Endothelial cell of umbilical vein (primary cell): ENCODE measurements at regions not wholly inside any gene's neighbourhood (a gene's known extent, or its start where the extent isn't known, plus 50 kb on each side); places are given as distances from the start of the nearest gene placed in this dataset.

ENCODE experiments used
- BruUV-seq: library from RNA; stranded (reverse); fragments of 400-500 nt; replicated peaks from 2 replicates; lab custom pipeline; 2021; lab: Mats Ljungman, UMichigan
- CTCF ChIA-PET: fragments of 300-600, 350-600 bp; sonication (Branson Sonifier 250); formaldehyde crosslinking; loops from one replicate; lab custom pipeline; 2021; ENCODE audit warnings: antibody characterized with exemption, inconsistent platforms; lab: Charles Lee
- POLR2A ChIA-PET: fragments of 300-600, 350-600 bp; sonication (Branson Sonifier 250); formaldehyde crosslinking; loops from one replicate; lab custom pipeline; 2021; ENCODE audit warnings: antibody characterized with exemption, inconsistent platforms; lab: Charles Lee
- DNase-seq: peaks from one replicate; pipeline ENCODE4 v3.0.0-alpha.2; 2011; ENCODE audit warnings: low read depth, low spot score
- FAIRE-seq: peaks from 2 replicates; lab custom pipeline; 2011; peaks lifted over from hg19 to GRCh38; lab: Jason Lieb, UNC
- H2AFZ ChIP-seq: 2 replicates; pipeline ENCODE4 v1.6.0; 2012; ENCODE audit warnings: low read depth, low read length, control low read depth, inconsistent platforms
- H3K27ac ChIP-seq: 2 replicates; pipeline ENCODE4 v1.5.1; 2011; ENCODE audit warnings: low read depth, mild to moderate bottlenecking, control low read depth, low read length, moderate library complexity; ENCODE audit not compliant: insufficient read depth
- H3K27me3 ChIP-seq, 2 experiments: 2 replicates each; pipeline versions ENCODE4 v1.6.0 to v1.6.1; 2011; ENCODE audit warnings: low read length in 2 of 2, mixed read lengths in 1 of 2; ENCODE audit not compliant: control insufficient read depth in 2 of 2, insufficient read depth in 2 of 2
- H3K36me3 ChIP-seq, 2 experiments: 2 replicates in 1 of 2; 3 replicates in 1 of 2; pipeline ENCODE4 v1.5.1; 2011; ENCODE audit warnings: low read length in 2 of 2, mild to moderate bottlenecking in 1 of 2, moderate library complexity in 1 of 2; ENCODE audit not compliant: control insufficient read depth in 2 of 2, insufficient read depth in 2 of 2; ENCODE audit errors: extremely low read depth in 1 of 2
- H3K4me1 ChIP-seq: 3 replicates; pipeline ENCODE4 v1.5.1; 2011; ENCODE audit warnings: mild to moderate bottlenecking, low read length; ENCODE audit not compliant: control insufficient read depth, insufficient read depth; ENCODE audit errors: extremely low read depth
- H3K4me2 ChIP-seq: 2 replicates; pipeline ENCODE4 v1.6.1; 2011; ENCODE audit warnings: low read length, control low read depth, mixed read lengths; ENCODE audit not compliant: insufficient read depth
- H3K4me3 ChIP-seq, 3 experiments: fragments of 200-600 bp in 1 of 3; sonication (generic), shearing (Covaris generic) in 1 of 3; replicated peaks in 1 of 3; 2 replicates each; pipeline ENCODE4 v1.5.1; 2011 to 2016; ENCODE audit warnings: control low read depth in 3 of 3, low read length in 3 of 3, mild to moderate bottlenecking in 2 of 3, inconsistent platforms in 1 of 3, low read depth in 1 of 3, moderate library complexity in 1 of 3; ENCODE audit not compliant: insufficient read depth in 1 of 3
- H3K79me2 ChIP-seq: 2 replicates; pipeline ENCODE4 v1.6.0; 2012; ENCODE audit warnings: low read length, inconsistent platforms; ENCODE audit not compliant: control insufficient read depth, insufficient read depth
- H3K9ac ChIP-seq: replicated peaks from 2 replicates; pipeline ENCODE3; 2011; ENCODE audit warnings: low read length, control low read depth; ENCODE audit not compliant: insufficient read depth; ENCODE audit errors: extremely low read depth
- H3K9me1 ChIP-seq: replicated peaks from 3 replicates; pipeline ENCODE4 v1.6.0; 2011; ENCODE audit warnings: mild to moderate bottlenecking, low read length; ENCODE audit not compliant: control insufficient read depth, insufficient read depth; ENCODE audit errors: extremely low read depth
- H3K9me3 ChIP-seq: replicated peaks from 2 replicates; pipeline ENCODE4 v1.5.1; 2012; ENCODE audit warnings: low read length, inconsistent platforms; ENCODE audit not compliant: control insufficient read depth, insufficient read depth
- H4K20me1 ChIP-seq: replicated peaks from 2 replicates; pipeline ENCODE3; 2011; ENCODE audit warnings: mild to moderate bottlenecking, low read length; ENCODE audit not compliant: control insufficient read depth, insufficient read depth; ENCODE audit errors: extremely low read depth
- EZH2 ChIP-seq: IDR thresholded peaks from 2 replicates; pipeline ENCODE4 v1.6.1; 2012; ENCODE audit warnings: borderline replicate concordance, low read depth, mild to moderate bottlenecking, moderate library complexity, low read length, inconsistent platforms; ENCODE audit not compliant: severe bottlenecking
- FOS ChIP-seq: IDR thresholded peaks from 2 replicates; pipeline ENCODE4 v1.6.1; 2011; ENCODE audit warnings: mild to moderate bottlenecking, low read length, moderate library complexity, borderline replicate concordance; ENCODE audit not compliant: insufficient read depth
- GATA2 ChIP-seq: IDR thresholded peaks from 2 replicates; pipeline ENCODE4 v1.7.0; 2011; ENCODE audit warnings: low read depth, mild to moderate bottlenecking, moderate library complexity, mixed read lengths, low read length; ENCODE audit not compliant: insufficient read length, insufficient read depth
- JUN ChIP-seq: IDR thresholded peaks from 2 replicates; pipeline ENCODE4 v1.6.1; 2011; ENCODE audit warnings: borderline replicate concordance, low read depth; ENCODE audit not compliant: insufficient read length, insufficient read depth
- MYC ChIP-seq: IDR thresholded peaks from one replicate; pipeline ENCODE4 v1.6.1; 2011; ENCODE audit warnings: mild to moderate bottlenecking, low read depth, low read length
- POLR2A ChIP-seq: IDR thresholded peaks from 2 replicates; pipeline ENCODE4 v1.6.1; 2012; ENCODE audit warnings: low read depth, mild to moderate bottlenecking, control low read depth, low read length
- POLR2AphosphoS5 ChIP-seq: IDR thresholded peaks from 2 replicates; pipeline ENCODE4 v1.6.1; 2012; ENCODE audit warnings: low read depth, mild to moderate bottlenecking, control low read depth, low read length, moderate library complexity; ENCODE audit not compliant: insufficient read depth
- dilution Hi-C: fragments of 300-500 bp; cut with MboI; formaldehyde crosslinking; loops from one replicate; pipeline ENCODE4 v1.15.0; 2019; ENCODE audit warnings: low sequenced_read_pairs; ENCODE audit not compliant: extremely low pct_ligation_motif_present
- intact Hi-C: fragments of 100-400 bp; cut with micrococcal nuclease; formaldehyde crosslinking; loops from one replicate; pipeline ENCODE4 v1.10.0; 2022
- TF ChIP-seq, protein P1 (sequence below), 2 donors: IDR thresholded peaks; 1 replicate in 1 of 2; 2 replicates in 1 of 2; pipeline ENCODE4 v1.5.1; 2011; ENCODE audit warnings: low read length in 2 of 2, mild to moderate bottlenecking in 2 of 2, moderate library complexity in 2 of 2, control low read depth in 1 of 2, inconsistent platforms in 1 of 2, low read depth in 1 of 2; ENCODE audit not compliant: insufficient read depth in 1 of 2; ENCODE audit errors: extremely low read depth in 1 of 2
- TF ChIP-seq, protein P2 (sequence below): IDR thresholded peaks from 2 replicates; pipeline ENCODE4 v1.6.1; 2011; ENCODE audit not compliant: insufficient read depth, insufficient read length

DNA sequence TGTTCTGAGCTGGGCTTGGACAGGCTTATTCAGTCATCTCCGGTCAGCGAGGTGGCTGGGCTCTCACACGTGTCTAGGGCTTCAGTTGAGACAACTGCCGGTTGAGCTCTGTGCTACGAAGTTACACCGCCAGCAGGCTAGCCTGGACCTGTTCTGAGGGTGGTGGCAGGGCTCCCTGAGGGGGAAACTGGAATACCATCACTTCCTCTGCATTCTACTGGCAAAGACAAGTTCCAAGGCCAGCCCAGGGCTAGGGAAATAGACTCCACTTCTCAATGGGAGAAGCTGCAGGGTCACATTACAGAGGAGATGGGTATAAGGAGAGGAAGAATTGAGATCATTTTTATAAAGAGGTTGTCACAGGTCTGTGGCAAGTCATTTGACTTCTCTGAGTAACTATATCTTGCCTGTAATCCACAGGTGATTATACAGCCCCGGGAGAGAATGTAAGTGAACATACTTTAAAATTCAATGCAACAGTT is 106.8 kb upstream of the IL12A start:
- Histone ChIP-seq H3K27me3 (no peaks in the 10 kb centered on the region), H3K9ac (peak overlapping the region; percentile 0), H3K36me3 (peaks cover 0 to 2% of the 10 kb centered on the region in 2 experiments), H3K4me2 (no peak overlapping the region), H3K9me1 (no peaks in the 10 kb centered on the region), H4K20me1 (no peaks in the 10 kb centered on the region), H3K4me1 (peaks cover 34% of the 10 kb centered on the region), H3K9me3 (no peaks in the 10 kb centered on the region), H3K4me3 (no peak overlapping the region), H3K27ac (peak overlapping the region; percentile 35), H2AFZ (no peak overlapping the region), H3K79me2 (peaks cover 39% of the 10 kb centered on the region)
- dilution Hi-C loops (no loop called here), intact Hi-C loops (loop anchor here (2.0 to 10.0 kb wide), 6 partner anchors 105 to 615 kb away; partner anchors contain the start of gene IL12A)
- peak; percentile 64 for FAIRE-seq
- ChIA-PET POLR2A (interaction anchor here (1.0 to 1.4 kb wide), 2 partner anchors 9 to 27 kb away, joined by 5 to 6 read pairs; no protein-coding TSS in a partner anchor), CTCF (interaction anchor here (0.9 to 8.3 kb wide), 6 partner anchors 17 to 125 kb away, joined by 3 to 201 read pairs (median 61); partner anchors contain the start of gene IL12A)
- no TSS peak for BruUV-seq
- TF ChIP-seq JUN, result no peak
- TF ChIP-seq POLR2A, result no peak
- no peak for TF ChIP-seq FOS
- TF ChIP-seq EZH2, result no peak
- no peak for TF ChIP-seq GATA2
- no peak for TF ChIP-seq MYC
- TF ChIP-seq, protein P1, sequence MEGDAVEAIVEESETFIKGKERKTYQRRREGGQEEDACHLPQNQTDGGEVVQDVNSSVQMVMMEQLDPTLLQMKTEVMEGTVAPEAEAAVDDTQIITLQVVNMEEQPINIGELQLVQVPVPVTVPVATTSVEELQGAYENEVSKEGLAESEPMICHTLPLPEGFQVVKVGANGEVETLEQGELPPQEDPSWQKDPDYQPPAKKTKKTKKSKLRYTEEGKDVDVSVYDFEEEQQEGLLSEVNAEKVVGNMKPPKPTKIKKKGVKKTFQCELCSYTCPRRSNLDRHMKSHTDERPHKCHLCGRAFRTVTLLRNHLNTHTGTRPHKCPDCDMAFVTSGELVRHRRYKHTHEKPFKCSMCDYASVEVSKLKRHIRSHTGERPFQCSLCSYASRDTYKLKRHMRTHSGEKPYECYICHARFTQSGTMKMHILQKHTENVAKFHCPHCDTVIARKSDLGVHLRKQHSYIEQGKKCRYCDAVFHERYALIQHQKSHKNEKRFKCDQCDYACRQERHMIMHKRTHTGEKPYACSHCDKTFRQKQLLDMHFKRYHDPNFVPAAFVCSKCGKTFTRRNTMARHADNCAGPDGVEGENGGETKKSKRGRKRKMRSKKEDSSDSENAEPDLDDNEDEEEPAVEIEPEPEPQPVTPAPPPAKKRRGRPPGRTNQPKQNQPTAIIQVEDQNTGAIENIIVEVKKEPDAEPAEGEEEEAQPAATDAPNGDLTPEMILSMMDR (IDR thresholded peaks at IDR 0.05; ENCODE audit: extremely low read depth in 1 of 2, insufficient read depth in 1 of 2, low read depth in 1 of 2, low read length in 2 of 2), result no peak
- TF ChIP-seq, protein P2, sequence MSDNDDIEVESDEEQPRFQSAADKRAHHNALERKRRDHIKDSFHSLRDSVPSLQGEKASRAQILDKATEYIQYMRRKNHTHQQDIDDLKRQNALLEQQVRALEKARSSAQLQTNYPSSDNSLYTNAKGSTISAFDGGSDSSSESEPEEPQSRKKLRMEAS, result no peak
- TF ChIP-seq POLR2AphosphoS5, result no peak
- peak; percentile 60 for DNase-seq
